IMR-90 (cell line): ENCODE measurements at regions not wholly inside any gene's neighbourhood (a gene's known extent, or its start where the extent isn't known, plus 50 kb on each side); places are given as distances from the start of the nearest gene placed in this dataset.

Experiments
- ATAC-seq: fragments of 200-7000 bp; cut with Tn5 transposase; 2 replicates; pipeline ENCODE4 v1.9.1; 2020; ENCODE audit warnings: low read depth, mild to moderate bottlenecking, moderate library complexity
- BruUV-seq: library from RNA; stranded (reverse); fragments of 400-500 nt; replicated peaks from 2 replicates; lab custom pipeline; 2021; lab: Mats Ljungman, UMichigan
- CTCF ChIA-PET: fragments of 300-600 bp; formaldehyde crosslinking; extraction: SDS; loops from one replicate; lab custom pipeline; 2021; ENCODE audit warnings: antibody characterized with exemption; lab: Yijun Ruan, JAX
- POLR2A ChIA-PET: fragments of 300-600 bp; sonication (Branson Sonifier 250); formaldehyde crosslinking; loops from one replicate; lab custom pipeline; 2022; ENCODE audit warnings: antibody characterized with exemption; ENCODE audit not compliant: unreplicated experiment; lab: Charles Lee
- DNase-seq: peaks from one replicate; pipeline ENCODE4 v3.0.0; 2013
- H2AFZ ChIP-seq: replicated peaks from 2 replicates; pipeline ENCODE3; 2013; ENCODE audit warnings: low read length, mild to moderate bottlenecking; ENCODE audit not compliant: poor library complexity
- H2AK5ac ChIP-seq: 2 replicates; pipeline ENCODE4 v1.6.1; 2013; ENCODE audit warnings: low read depth, low read length, inconsistent platforms
- H2AK9ac ChIP-seq: replicated peaks from 2 replicates; pipeline ENCODE3; 2013; ENCODE audit warnings: mild to moderate bottlenecking, low read depth, low read length, moderate library complexity; ENCODE audit not compliant: poor library complexity
- H2BK120ac ChIP-seq: 2 replicates; pipeline ENCODE4 v1.6.1; 2013; ENCODE audit warnings: low read depth, low read length, inconsistent platforms
- H2BK15ac ChIP-seq: 3 replicates; pipeline ENCODE4 v1.6.1; 2013; ENCODE audit warnings: low read depth, low read length, inconsistent platforms
- H2BK20ac ChIP-seq: 2 replicates; pipeline ENCODE4 v1.6.1; 2013; ENCODE audit warnings: low read depth, mild to moderate bottlenecking, inconsistent platforms, low read length, moderate library complexity
- H2BK5ac ChIP-seq: 2 replicates; pipeline ENCODE4 v1.6.1; 2013; ENCODE audit warnings: mild to moderate bottlenecking, low read depth, low read length, inconsistent platforms; ENCODE audit not compliant: poor library complexity, severe bottlenecking
- H3K14ac ChIP-seq: replicated peaks from 2 replicates; pipeline ENCODE4 v1.6.1; 2013; ENCODE audit warnings: low read depth, low read length, inconsistent platforms
- H3K18ac ChIP-seq: 2 replicates; pipeline ENCODE4 v1.6.1; 2013; ENCODE audit warnings: low read depth, low read length, control low read depth
- H3K23ac ChIP-seq: 2 replicates; pipeline ENCODE4 v1.6.1; 2013; ENCODE audit warnings: low read depth, low read length, inconsistent platforms
- H3K27ac ChIP-seq: 2 replicates; pipeline ENCODE4 v1.5.1; 2013; ENCODE audit warnings: mild to moderate bottlenecking, control low read depth, low read length; ENCODE audit not compliant: insufficient read depth
- H3K27me3 ChIP-seq: 2 replicates; pipeline ENCODE4 v1.6.1; 2013; ENCODE audit warnings: low read length; ENCODE audit not compliant: control insufficient read depth, insufficient read depth
- H3K36me3 ChIP-seq: 2 replicates; pipeline ENCODE4 v1.6.1; 2013; ENCODE audit warnings: low read length, mixed read lengths; ENCODE audit not compliant: control insufficient read depth, insufficient read depth
- H3K4ac ChIP-seq: 2 replicates; pipeline ENCODE4 v1.6.1; 2013; ENCODE audit warnings: low read depth, low read length, inconsistent platforms
- H3K4me1 ChIP-seq: 2 replicates; pipeline ENCODE4 v1.6.1; 2013; ENCODE audit warnings: low read length, mixed read lengths; ENCODE audit not compliant: control insufficient read depth, insufficient read depth
- H3K4me2 ChIP-seq: 2 replicates; pipeline ENCODE4 v1.6.1; 2013; ENCODE audit warnings: low read depth, mild to moderate bottlenecking, control low read depth, low read length, moderate library complexity
- H3K4me3 ChIP-seq: 2 replicates; pipeline ENCODE4 v1.5.1; 2013; ENCODE audit warnings: low read depth, mild to moderate bottlenecking, control low read depth, low read length, moderate library complexity; ENCODE audit not compliant: insufficient read depth
- H3K56ac ChIP-seq: 2 replicates; pipeline ENCODE4 v1.6.1; 2013; ENCODE audit warnings: low read length, inconsistent platforms; ENCODE audit not compliant: insufficient read depth; ENCODE audit errors: extremely low read depth
- H3K79me1 ChIP-seq, 2 experiments: 2 replicates each; pipeline ENCODE4 v1.6.1; 2013; ENCODE audit warnings: low read length in 2 of 2, inconsistent platforms in 1 of 2, low read depth in 1 of 2
- H3K9ac ChIP-seq: 2 replicates; pipeline ENCODE4 v1.6.1; 2013; ENCODE audit warnings: low read depth, low read length, control low read depth
- H3K9me1 ChIP-seq: 2 replicates; pipeline ENCODE4 v1.6.1; 2013; ENCODE audit warnings: low read length, inconsistent platforms; ENCODE audit not compliant: insufficient read depth
- H3K9me3 ChIP-seq: 2 replicates; pipeline ENCODE4 v1.6.1; 2013; ENCODE audit warnings: low read length; ENCODE audit not compliant: control insufficient read depth, insufficient read depth
- H4K20me1 ChIP-seq: 2 replicates; pipeline ENCODE4 v1.6.1; 2013; ENCODE audit warnings: low read length, inconsistent platforms; ENCODE audit not compliant: insufficient read depth
- H4K5ac ChIP-seq: 2 replicates; pipeline ENCODE4 v1.6.1; 2013; ENCODE audit warnings: mild to moderate bottlenecking, low read depth, low read length, control low read depth
- H4K8ac ChIP-seq, 2 experiments: 2 replicates each; pipeline ENCODE4 v1.6.1; 2013; ENCODE audit warnings: low read depth in 2 of 2, low read length in 2 of 2, control low read depth in 1 of 2, inconsistent platforms in 1 of 2
- H4K91ac ChIP-seq: 2 replicates; pipeline ENCODE4 v1.6.1; 2013; ENCODE audit warnings: low read depth, low read length, inconsistent platforms; ENCODE audit not compliant: insufficient read depth
- CEBPB ChIP-seq: IDR thresholded peaks from 2 replicates; pipeline ENCODE4 v1.6.1; 2012; ENCODE audit warnings: low read depth, low read length, improper control_type of control experiment
- CHD1 ChIP-seq: IDR thresholded peaks from 2 replicates; pipeline ENCODE4 v1.6.1; 2012; ENCODE audit warnings: low read depth, low read length, improper control_type of control experiment
- FOS ChIP-seq: fragments of 150-350 bp; IDR thresholded peaks from 2 replicates; pipeline ENCODE4 v1.6.1; 2016; ENCODE audit warnings: low read depth, low read length
- MAZ ChIP-seq: IDR thresholded peaks from 2 replicates; pipeline ENCODE4 v1.6.1; 2012; ENCODE audit warnings: low read depth, mild to moderate bottlenecking, low read length, improper control_type of control experiment, moderate library complexity, borderline replicate concordance
- MXI1 ChIP-seq: IDR thresholded peaks from 2 replicates; pipeline ENCODE4 v1.6.1; 2012; ENCODE audit warnings: low read depth, mild to moderate bottlenecking, low read length, moderate library complexity, borderline replicate concordance
- NFE2L2 ChIP-seq: fragments of 150-350 bp; IDR thresholded peaks from 2 replicates; pipeline ENCODE4 v1.6.1; 2016; ENCODE audit warnings: low read depth, mild to moderate bottlenecking, low read length
- POLR2A ChIP-seq: IDR thresholded peaks from 2 replicates; pipeline ENCODE4 v1.6.1; 2012; ENCODE audit warnings: mild to moderate bottlenecking, low read depth, low read length
- RAD21 ChIP-seq: IDR thresholded peaks from 2 replicates; pipeline ENCODE4 v1.6.1; 2012; ENCODE audit warnings: low read length, improper control_type of control experiment
- RCOR1 ChIP-seq: IDR thresholded peaks from 2 replicates; pipeline ENCODE4 v1.6.1; 2012; ENCODE audit warnings: mild to moderate bottlenecking, low read length, improper control_type of control experiment; ENCODE audit not compliant: insufficient replicate concordance
- RFX5 ChIP-seq: IDR thresholded peaks from 2 replicates; pipeline ENCODE4 v1.8.0; 2012; ENCODE audit warnings: low read depth, mild to moderate bottlenecking, low read length, moderate library complexity
- SMC3 ChIP-seq: fragments of 150-350 bp; IDR thresholded peaks from 2 replicates; pipeline ENCODE4 v1.6.1; 2016; ENCODE audit warnings: low read depth, mild to moderate bottlenecking, antibody characterized with exemption, low read length, moderate library complexity
- dilution Hi-C: fragments of 300-500 bp; cut with HindIII; formaldehyde crosslinking; loops from one replicate; pipeline ENCODE4 v1.14.3; 2018; ENCODE audit warnings: low sequenced_read_pairs; ENCODE audit not compliant: unreplicated experiment
- in situ Hi-C: fragments of 300-500 bp; cut with MboI; formaldehyde crosslinking; loops from 3 replicates; pipeline ENCODE4 v1.14.3; 2019; ENCODE audit warnings: low sequenced_read_pairs, inconsistent platforms, mixed read lengths
- intact Hi-C: fragments of 100-400 bp; cut with micrococcal nuclease; formaldehyde crosslinking; loops from 2 replicates; pipeline ENCODE4 v1.10.0; 2022
- TF ChIP-seq, protein P1 (sequence below): fragments of 150-350 bp; IDR thresholded peaks from 2 replicates; pipeline ENCODE4 v1.6.1; 2016; ENCODE audit warnings: low read depth, mild to moderate bottlenecking, low read length, moderate library complexity, borderline replicate concordance
- TF ChIP-seq, protein P2 (sequence below): fragments of 150-350 bp; IDR thresholded peaks from 2 replicates; pipeline ENCODE4 v1.6.1; 2017; ENCODE audit warnings: mild to moderate bottlenecking, antibody characterized with exemption, low read length, low read depth
- TF ChIP-seq, protein P3 (sequence below): conservative IDR thresholded peaks from 2 replicates; pipeline ENCODE4 v1.5.1; 2012; ENCODE audit warnings: mild to moderate bottlenecking, low read depth, low read length, improper control_type of control experiment

DNA sequence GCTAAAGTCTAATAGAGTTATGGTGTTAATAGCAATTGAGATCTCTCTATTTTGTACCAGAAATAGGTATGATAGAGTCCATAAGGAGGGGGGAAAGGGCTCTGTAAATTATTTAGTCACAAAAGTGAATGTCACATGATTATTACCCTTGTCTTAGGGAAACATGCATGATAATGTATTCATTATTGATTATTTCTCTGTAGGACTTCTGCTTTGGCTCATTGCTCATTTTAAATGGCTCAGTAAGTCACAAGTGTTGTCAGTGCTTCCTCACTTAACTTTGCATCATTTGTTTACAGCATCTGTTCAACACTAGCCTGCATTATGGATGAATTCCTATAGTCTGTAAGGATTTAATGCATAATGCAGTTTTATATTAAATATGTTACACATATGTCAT is 788.8 kb upstream of the EDIL3 start:
- no peak overlapping the region for H3K14ac ChIP-seq
- H3K9me1 ChIP-seq = no peaks in the 10 kb centered on the region
- CTCF ChIA-PET = no interaction called here
- H3K56ac ChIP-seq = no peak overlapping the region
- no peaks in the 10 kb centered on the region for H3K36me3 ChIP-seq
- no peak overlapping the region for H4K8ac ChIP-seq
- no peaks in the 10 kb centered on the region for H3K4me1 ChIP-seq
- H2AK9ac ChIP-seq = no peak overlapping the region
- no peak overlapping the region for H3K4ac ChIP-seq
- H3K27ac ChIP-seq = no peak overlapping the region
- H2BK15ac ChIP-seq = no peak overlapping the region
- no peak overlapping the region for H3K23ac ChIP-seq
- H3K79me1 ChIP-seq = no peaks in the 10 kb centered on the region
- H2BK5ac ChIP-seq = no peak overlapping the region
- no peak for DNase-seq
- ATAC-seq = no peak
- no peak overlapping the region for H2BK20ac ChIP-seq
- no peak overlapping the region for H3K9ac ChIP-seq
- no peak overlapping the region for H2BK120ac ChIP-seq
- in situ Hi-C loops (no loop called here), intact Hi-C loops (no loop called here), dilution Hi-C loops (no loop called here)
- H3K4me3 ChIP-seq = no peak overlapping the region
- no peak overlapping the region for H2AFZ ChIP-seq
- H4K20me1 ChIP-seq = no peaks in the 10 kb centered on the region
- H2AK5ac ChIP-seq = no peak overlapping the region
- no peak overlapping the region for H4K5ac ChIP-seq
- no peaks in the 10 kb centered on the region for H3K27me3 ChIP-seq
- no peak overlapping the region for H4K91ac ChIP-seq
- H3K4me2 ChIP-seq = no peak overlapping the region
- TF ChIP-seq CHD1 (no peak), RCOR1 (no peak), RFX5 (no peak), MXI1 (no peak), FOS (no peak), NFE2L2 (no peak), RAD21 (no peak), CEBPB (no peak), POLR2A (no peak), SMC3 (no peak), MAZ (no peak)
- TF ChIP-seq, protein P1, sequence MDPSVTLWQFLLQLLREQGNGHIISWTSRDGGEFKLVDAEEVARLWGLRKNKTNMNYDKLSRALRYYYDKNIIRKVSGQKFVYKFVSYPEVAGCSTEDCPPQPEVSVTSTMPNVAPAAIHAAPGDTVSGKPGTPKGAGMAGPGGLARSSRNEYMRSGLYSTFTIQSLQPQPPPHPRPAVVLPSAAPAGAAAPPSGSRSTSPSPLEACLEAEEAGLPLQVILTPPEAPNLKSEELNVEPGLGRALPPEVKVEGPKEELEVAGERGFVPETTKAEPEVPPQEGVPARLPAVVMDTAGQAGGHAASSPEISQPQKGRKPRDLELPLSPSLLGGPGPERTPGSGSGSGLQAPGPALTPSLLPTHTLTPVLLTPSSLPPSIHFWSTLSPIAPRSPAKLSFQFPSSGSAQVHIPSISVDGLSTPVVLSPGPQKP = no peak
- TF ChIP-seq, protein P2, sequence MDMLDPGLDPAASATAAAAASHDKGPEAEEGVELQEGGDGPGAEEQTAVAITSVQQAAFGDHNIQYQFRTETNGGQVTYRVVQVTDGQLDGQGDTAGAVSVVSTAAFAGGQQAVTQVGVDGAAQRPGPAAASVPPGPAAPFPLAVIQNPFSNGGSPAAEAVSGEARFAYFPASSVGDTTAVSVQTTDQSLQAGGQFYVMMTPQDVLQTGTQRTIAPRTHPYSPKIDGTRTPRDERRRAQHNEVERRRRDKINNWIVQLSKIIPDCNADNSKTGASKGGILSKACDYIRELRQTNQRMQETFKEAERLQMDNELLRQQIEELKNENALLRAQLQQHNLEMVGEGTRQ = no peak
- TF ChIP-seq, protein P3, sequence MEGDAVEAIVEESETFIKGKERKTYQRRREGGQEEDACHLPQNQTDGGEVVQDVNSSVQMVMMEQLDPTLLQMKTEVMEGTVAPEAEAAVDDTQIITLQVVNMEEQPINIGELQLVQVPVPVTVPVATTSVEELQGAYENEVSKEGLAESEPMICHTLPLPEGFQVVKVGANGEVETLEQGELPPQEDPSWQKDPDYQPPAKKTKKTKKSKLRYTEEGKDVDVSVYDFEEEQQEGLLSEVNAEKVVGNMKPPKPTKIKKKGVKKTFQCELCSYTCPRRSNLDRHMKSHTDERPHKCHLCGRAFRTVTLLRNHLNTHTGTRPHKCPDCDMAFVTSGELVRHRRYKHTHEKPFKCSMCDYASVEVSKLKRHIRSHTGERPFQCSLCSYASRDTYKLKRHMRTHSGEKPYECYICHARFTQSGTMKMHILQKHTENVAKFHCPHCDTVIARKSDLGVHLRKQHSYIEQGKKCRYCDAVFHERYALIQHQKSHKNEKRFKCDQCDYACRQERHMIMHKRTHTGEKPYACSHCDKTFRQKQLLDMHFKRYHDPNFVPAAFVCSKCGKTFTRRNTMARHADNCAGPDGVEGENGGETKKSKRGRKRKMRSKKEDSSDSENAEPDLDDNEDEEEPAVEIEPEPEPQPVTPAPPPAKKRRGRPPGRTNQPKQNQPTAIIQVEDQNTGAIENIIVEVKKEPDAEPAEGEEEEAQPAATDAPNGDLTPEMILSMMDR = no peak
- no peak overlapping the region for H3K18ac ChIP-seq
- 0 out of 2 replicates have a peak, but pooled peaks cover 2% of the 10 kb centered on the region for H3K9me3 ChIP-seq
- no TSS peak for BruUV-seq
- POLR2A ChIA-PET = no interaction called here
